K562 (cell line): ENCODE measurements at regions not wholly inside any gene's neighbourhood (a gene's known extent, or its start where the extent isn't known, plus 50 kb on each side); places are given as distances from the start of the nearest gene placed in this dataset.
A peak's percentile ranks its signal among the peaks of the same experiment; 100 is the strongest.
"Not testable (repeated sequence)": the region's sequence is repeated elsewhere in the genome, so short reads cannot be mapped to it uniquely, and the experiment has no call there.

Experiments used
- ATAC-seq: fragments of 200-7000 bp; cut with Tn5 transposase; 3 replicates; pipeline ENCODE4 v1.9.1; 2020; ENCODE audit warnings: moderate library complexity
- BruUV-seq: library from RNA; stranded (reverse); fragments of 400-500 nt; replicated peaks from 2 replicates; lab custom pipeline; 2021; lab: Mats Ljungman, UMichigan
- CTCF ChIA-PET: fragments of 300-600 bp; formaldehyde crosslinking; extraction: SDS; loops from one replicate; lab custom pipeline; 2021; ENCODE audit warnings: low intra/inter-chr PET ratio; lab: Yijun Ruan, JAX
- POLR2A ChIA-PET: fragments of 300-600, 350-650 bp; sonication (Branson Sonifier 250); formaldehyde crosslinking; extraction: SDS; loops from one replicate; lab custom pipeline; 2021; ENCODE audit warnings: antibody characterized with exemption, inconsistent platforms; lab: Yijun Ruan, JAX
- DNase-seq, 4 experiments: peaks; one replicate each; pipeline versions ENCODE4 v3.0.0 to v3.0.0-alpha.2; 2011 to 2018; ENCODE audit warnings: low spot score in 3 of 4, mixed read lengths in 3 of 4; ENCODE audit errors: extremely low read depth in 1 of 4
- FAIRE-seq: peaks from 2 replicates; lab custom pipeline; 2011; peaks lifted over from hg19 to GRCh38; lab: Jason Lieb, UNC
- H2AFZ ChIP-seq: 2 replicates; pipeline ENCODE4 v1.6.0; 2011; ENCODE audit warnings: low read depth, low read length, control low read depth, inconsistent platforms
- H3K27ac ChIP-seq: fragments of 200-600 bp; 3 replicates; pipeline ENCODE4 v1.8.0; 2011; ENCODE audit warnings: low read depth, mild to moderate bottlenecking, control low read depth, inconsistent platforms, low read length, moderate library complexity, mixed read lengths; ENCODE audit errors: extremely low read depth
- H3K27me3 ChIP-seq, 2 experiments: fragments of 300-600 bp in 1 of 2; 2 replicates in 1 of 2; 3 replicates in 1 of 2; pipeline versions ENCODE4 v1.6.0 to v1.8.0; 2011; ENCODE audit warnings: inconsistent platforms in 2 of 2, low read length in 2 of 2, mild to moderate bottlenecking in 1 of 2, mixed read lengths in 1 of 2, moderate library complexity in 1 of 2; ENCODE audit not compliant: control insufficient read depth in 2 of 2, insufficient read depth in 2 of 2
- H3K36me3 ChIP-seq: fragments of 300-600 bp; 3 replicates; pipeline ENCODE4 v1.8.0; 2011; ENCODE audit warnings: mild to moderate bottlenecking, low read length, inconsistent platforms; ENCODE audit not compliant: control insufficient read depth, insufficient read depth
- H3K4me1 ChIP-seq, 2 experiments: fragments of 200-600 bp in 1 of 2; replicated peaks in 1 of 2; 2 replicates in 1 of 2; 3 replicates in 1 of 2; pipeline versions ENCODE4 v1.5.1 to v1.8.0; 2011; ENCODE audit warnings: inconsistent platforms in 2 of 2, low read length in 2 of 2, mild to moderate bottlenecking in 1 of 2, mixed read lengths in 1 of 2, moderate library complexity in 1 of 2; ENCODE audit not compliant: control insufficient read depth in 2 of 2, insufficient read depth in 2 of 2
- H3K4me2 ChIP-seq: 2 replicates; pipeline ENCODE4 v1.6.1; 2011; ENCODE audit warnings: low read length, control low read depth, inconsistent platforms, mixed read lengths; ENCODE audit not compliant: insufficient read depth
- H3K4me3 ChIP-seq: fragments of 200-600 bp; sonication (generic), shearing (Covaris generic); 2 replicates; pipeline ENCODE4 v1.5.1; 2016; ENCODE audit warnings: control low read depth, inconsistent platforms
- H3K79me2 ChIP-seq: fragments of 200-600 bp; 3 replicates; pipeline ENCODE4 v1.8.0; 2011; ENCODE audit warnings: low read length, inconsistent platforms; ENCODE audit not compliant: control insufficient read depth, insufficient read depth
- H3K9ac ChIP-seq, 2 experiments: 2 replicates each; pipeline versions ENCODE4 v1.6.0 to v1.6.1; 2011; ENCODE audit warnings: low read depth in 2 of 2, low read length in 2 of 2, control low read depth in 1 of 2, inconsistent platforms in 1 of 2, mild to moderate bottlenecking in 1 of 2, mixed read lengths in 1 of 2; ENCODE audit not compliant: insufficient read depth in 1 of 2
- H3K9me1 ChIP-seq: one replicate; pipeline ENCODE4 v1.6.0; 2011; ENCODE audit warnings: inconsistent platforms, mild to moderate bottlenecking, low read length, moderate library complexity; ENCODE audit not compliant: control insufficient read depth, insufficient read depth
- H3K9me3 ChIP-seq: replicated peaks from 2 replicates; pipeline ENCODE4 v1.5.1; 2011; ENCODE audit warnings: low read depth, low read length, inconsistent platforms; ENCODE audit not compliant: control insufficient read depth, insufficient read depth
- H4K20me1 ChIP-seq: replicated peaks from 2 replicates; pipeline ENCODE4 v1.6.1; 2011; ENCODE audit warnings: low read length, inconsistent platforms, mixed read lengths; ENCODE audit not compliant: control insufficient read depth, insufficient read depth
- ASH1L ChIP-seq: fragments of 450-650 bp; IDR thresholded peaks from 2 replicates; pipeline ENCODE4 v1.6.1; 2018; ENCODE audit warnings: borderline replicate concordance, mild to moderate bottlenecking, low read depth; ENCODE audit not compliant: partially characterized antibody
- POLR2G ChIP-seq: fragments of 200-400 bp; formaldehyde crosslinking; IDR thresholded peaks from 2 replicates; pipeline ENCODE4 v1.6.1; 2017; ENCODE audit warnings: low read depth, mild to moderate bottlenecking, antibody characterized with exemption, low read length, moderate library complexity
- RBFOX2 ChIP-seq: fragments of 200-400 bp; formaldehyde crosslinking; IDR thresholded peaks from 2 replicates; pipeline ENCODE4 v1.6.1; 2017; ENCODE audit warnings: low read depth, mild to moderate bottlenecking, low read length, moderate library complexity
- TFE3 ChIP-seq: fragments of 450-650 bp; formaldehyde crosslinking; IDR thresholded peaks from 2 replicates; pipeline ENCODE4 v1.4.0; 2020; ENCODE audit warnings: mild to moderate bottlenecking, mixed read lengths
- USF1 ChIP-seq: sonication (generic); formaldehyde crosslinking; IDR thresholded peaks from 2 replicates; pipeline ENCODE4 v1.9.0; 2022; ENCODE audit warnings: mild to moderate bottlenecking, missing genetic modification reagents
- ZNF79 ChIP-seq: fragments of 250-450 bp; sonication (Bioruptor Pico); IDR thresholded peaks from 2 replicates; pipeline ENCODE4 v1.4.0; 2020; ENCODE audit warnings: low read depth, mild to moderate bottlenecking, moderate library complexity
- WGBS: fragments of 100-300 bp; shearing (Covaris generic); methylation state at CpG from one replicate; pipeline ENCODE4 v1.1.6; 2016; ENCODE audit warnings: low coverage, mixed read lengths; ENCODE audit not compliant: insufficient coverage; ENCODE audit errors: missing lambda C conversion rate; 5-methylcytosine and 5-hydroxymethylcytosine counted together
- in situ Hi-C: fragments of 300-500 bp; cut with MboI; formaldehyde crosslinking; loops from 4 replicates; pipeline ENCODE4 v1.15.0; 2018; ENCODE audit warnings: inconsistent platforms, mixed read lengths
- intact Hi-C: fragments of 100-400 bp; cut with micrococcal nuclease; formaldehyde crosslinking; loops from 2 replicates; pipeline ENCODE4 v1.14.2; 2022

DNA sequence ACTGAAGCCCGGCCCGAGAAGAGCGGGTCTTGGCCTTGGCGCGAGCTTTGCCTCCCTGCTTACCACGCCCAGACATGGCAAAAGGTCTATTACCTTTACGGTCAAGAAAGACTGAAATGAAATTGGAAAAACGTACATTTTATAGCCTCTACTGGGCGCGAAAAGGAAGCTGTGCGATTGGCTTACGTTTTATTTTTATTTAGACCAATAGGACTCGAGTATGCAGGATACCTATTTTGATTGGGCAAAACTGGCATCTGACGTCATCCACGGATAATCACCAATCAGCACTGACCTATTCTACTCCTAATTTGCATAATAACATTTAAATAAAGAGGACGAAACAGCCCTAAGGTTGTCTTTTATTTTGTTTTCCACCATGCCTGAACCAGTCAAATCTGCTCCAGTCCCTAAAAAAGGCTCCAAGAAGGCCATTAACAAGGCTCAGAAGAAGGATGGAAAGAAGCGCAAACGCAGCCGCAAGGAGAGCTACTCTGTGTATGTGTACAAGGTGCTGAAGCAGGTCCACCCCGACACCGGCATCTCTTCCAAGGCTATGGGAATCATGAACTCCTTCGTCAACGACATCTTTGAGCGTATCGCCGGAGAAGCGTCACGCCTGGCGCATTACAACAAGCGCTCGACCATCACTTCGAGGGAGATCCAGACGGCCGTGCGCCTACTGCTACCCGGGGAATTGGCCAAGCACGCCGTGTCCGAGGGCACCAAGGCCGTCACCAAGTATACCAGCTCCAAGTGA is 97.4 kb downstream of the OR2B2 start (continued):
- TF ChIP-seq ASH1L (no peak), POLR2G (peak; percentile 30; the same call in 1 of the 2 replicates), TFE3 (CRISPR knock-in tag) (no peak), ZNF79 (CRISPR knock-in tag) (no peak), USF1 (0 out of 2 replicates have a peak, but pooled peaks have one; percentile 13)

DNA sequence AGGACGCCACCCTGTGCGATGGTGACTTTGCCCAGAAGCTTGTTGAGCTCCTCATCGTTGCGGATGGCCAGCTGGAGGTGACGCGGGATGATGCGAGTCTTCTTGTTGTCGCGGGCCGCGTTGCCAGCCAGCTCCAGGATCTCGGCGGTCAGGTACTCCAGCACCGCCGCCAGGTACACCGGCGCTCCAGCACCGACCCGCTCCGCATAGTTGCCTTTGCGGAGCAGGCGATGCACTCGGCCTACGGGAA is 97.9 kb downstream of the OR2B2 start:
- Histone ChIP-seq H3K4me1 (peaks cover 10 to 20% of the 10 kb centered on the region in 2 experiments; a peak in 4 of 5 replicates), H3K36me3 (peaks cover 17% of the 10 kb centered on the region), H3K79me2 (peaks cover 40% of the 10 kb centered on the region)
- POLR2A ChIA-PET, result interaction anchor here (9.2 to 9.3 kb wide), 2 partner anchors 21 to 81 kb away, joined by 368 to 481 read pairs; a partner anchor contains a TSS
- H3K9ac ChIP-seq, H3K27ac ChIP-seq, H4K20me1 ChIP-seq, H3K4me2 ChIP-seq, BruUV-seq, H3K9me3 ChIP-seq, H3K9me1 ChIP-seq, DNase-seq, H3K4me3 ChIP-seq, CTCF ChIA-PET, ATAC-seq, H2AFZ ChIP-seq, intact Hi-C loops, H3K27me3 ChIP-seq: not testable (repeated sequence)
- 100% methylated on average over 2 of the region's 24 CpGs for WGBS
- TF ChIP-seq RBFOX2 (peak; percentile 37; the same call in 1 of the 2 replicates), POLR2G (peak; percentile 74)
- peak; percentile 51 for FAIRE-seq
- in situ Hi-C loops, result loop anchor here (25.0 kb wide), 1 partner anchor 1602 kb away; a partner anchor contains a TSS
